Loucy (cell line): ENCODE measurements at regions not wholly inside any gene's neighbourhood (a gene's known extent, or its start where the extent isn't known, plus 50 kb on each side); places are given as distances from the start of the nearest gene placed in this dataset.

Experiments used
- H2AFZ ChIP-seq: fragments of 200-600 bp; sonication (generic); 2 replicates; pipeline ENCODE4 v1.6.0; 2016; ENCODE audit warnings: antibody characterized with exemption, mild to moderate bottlenecking, low read length, moderate library complexity
- H3F3A ChIP-seq: fragments of 200-600 bp; 2 replicates; pipeline ENCODE4 v1.6.0; 2016; ENCODE audit warnings: antibody characterized with exemption, low read depth, mild to moderate bottlenecking
- H3K27me3 ChIP-seq: fragments of 200-600 bp; sonication (generic); 2 replicates; pipeline ENCODE4 v1.6.1; 2014; ENCODE audit warnings: low read length, mild to moderate bottlenecking; ENCODE audit not compliant: insufficient read depth, poor library complexity, severe bottlenecking
- H3K36me3 ChIP-seq: fragments of 200-600 bp; sonication (generic); 2 replicates; pipeline ENCODE4 v1.6.1; 2016; ENCODE audit warnings: low read length; ENCODE audit not compliant: insufficient read depth
- H3K4me1 ChIP-seq: fragments of 200-600 bp; sonication (generic); 2 replicates; pipeline ENCODE4 v1.5.1; 2014; ENCODE audit warnings: low read length, mild to moderate bottlenecking; ENCODE audit not compliant: insufficient read depth, poor library complexity, severe bottlenecking
- H3K4me2 ChIP-seq: fragments of 200-600 bp; sonication (generic); 2 replicates; pipeline ENCODE4 v1.6.0; 2014; ENCODE audit warnings: antibody characterized with exemption, low read length, low read depth, mild to moderate bottlenecking; ENCODE audit not compliant: poor library complexity, severe bottlenecking
- H3K4me3 ChIP-seq: fragments of 200-600 bp; sonication (generic); 2 replicates; pipeline ENCODE4 v1.5.1; 2014; ENCODE audit warnings: low read length, mild to moderate bottlenecking, mixed read lengths; ENCODE audit not compliant: poor library complexity, severe bottlenecking
- H3K79me2 ChIP-seq: fragments of 200-600 bp; sonication (generic); 2 replicates; pipeline ENCODE4 v1.6.1; 2014; ENCODE audit warnings: low read length; ENCODE audit not compliant: insufficient read depth
- H3K9ac ChIP-seq: fragments of 200-600 bp; sonication (generic); 2 replicates; pipeline ENCODE4 v1.6.0; 2014; ENCODE audit warnings: mild to moderate bottlenecking, low read depth, low read length, moderate library complexity; ENCODE audit not compliant: poor library complexity, severe bottlenecking
- H3K9me2 ChIP-seq: fragments of 200-600 bp; sonication (generic); replicated peaks from 2 replicates; pipeline ENCODE4 v1.6.1; 2016; ENCODE audit warnings: low read depth, low read length, mixed read lengths
- H3K9me3 ChIP-seq: fragments of 200-600 bp; sonication (generic); 2 replicates; pipeline ENCODE4 v1.6.1; 2014; ENCODE audit warnings: mild to moderate bottlenecking, antibody characterized with exemption, low read length, low read depth; ENCODE audit not compliant: insufficient read depth
- H4K20me1 ChIP-seq: fragments of 200-600 bp; sonication (generic); 2 replicates; pipeline ENCODE4 v1.6.0; 2014; ENCODE audit warnings: antibody characterized with exemption, low read length, mild to moderate bottlenecking; ENCODE audit not compliant: insufficient read depth, poor library complexity, severe bottlenecking
- EZH2phosphoT487 ChIP-seq: fragments of 200-600 bp; IDR thresholded peaks from 2 replicates; pipeline ENCODE4 v1.6.1; 2018; ENCODE audit warnings: antibody characterized with exemption, mild to moderate bottlenecking, moderate library complexity, borderline replicate concordance
- TF ChIP-seq, protein P1 (sequence below): fragments of 200-600 bp; sonication (generic); conservative IDR thresholded peaks from 2 replicates; pipeline ENCODE4 v1.5.1; 2014; ENCODE audit warnings: mild to moderate bottlenecking, antibody characterized with exemption, low read length

DNA sequence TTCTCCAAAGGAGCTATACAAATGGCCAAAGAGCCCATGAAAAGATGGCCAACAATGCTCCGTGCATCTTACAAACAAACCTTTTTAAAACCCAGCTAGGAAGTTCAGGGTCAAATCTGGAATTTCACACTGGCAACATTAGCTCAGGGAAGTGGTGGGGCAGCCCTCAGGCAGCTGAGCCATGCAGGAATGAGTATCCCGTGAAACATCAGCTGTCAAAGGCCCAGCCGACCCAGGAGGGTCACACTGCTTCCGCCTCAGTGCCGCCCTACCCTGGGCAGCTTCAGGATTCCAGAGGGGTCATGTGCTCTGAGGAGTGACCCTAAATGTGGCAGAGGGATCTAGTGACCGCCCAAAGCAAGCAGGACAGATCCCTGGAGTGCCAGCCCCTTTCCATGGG is 73.4 kb downstream of the LINC01488 start:
- H3K9me3 ChIP-seq: peaks cover 8% of the 10 kb centered on the region; the same call in 1 of the 2 replicates
- no peak overlapping the region for H3K4me2 ChIP-seq
- H3K27me3 ChIP-seq: no peaks in the 10 kb centered on the region
- no peaks in the 10 kb centered on the region for H3F3A ChIP-seq
- H3K9ac ChIP-seq: no peak overlapping the region
- H3K79me2 ChIP-seq: no peaks in the 10 kb centered on the region
- no peaks in the 10 kb centered on the region for H4K20me1 ChIP-seq
- H3K4me3 ChIP-seq: no peak overlapping the region
- no peak overlapping the region for H2AFZ ChIP-seq
- no peaks in the 10 kb centered on the region for H3K9me2 ChIP-seq
- no peak for TF ChIP-seq EZH2phosphoT487
- TF ChIP-seq, protein P1, sequence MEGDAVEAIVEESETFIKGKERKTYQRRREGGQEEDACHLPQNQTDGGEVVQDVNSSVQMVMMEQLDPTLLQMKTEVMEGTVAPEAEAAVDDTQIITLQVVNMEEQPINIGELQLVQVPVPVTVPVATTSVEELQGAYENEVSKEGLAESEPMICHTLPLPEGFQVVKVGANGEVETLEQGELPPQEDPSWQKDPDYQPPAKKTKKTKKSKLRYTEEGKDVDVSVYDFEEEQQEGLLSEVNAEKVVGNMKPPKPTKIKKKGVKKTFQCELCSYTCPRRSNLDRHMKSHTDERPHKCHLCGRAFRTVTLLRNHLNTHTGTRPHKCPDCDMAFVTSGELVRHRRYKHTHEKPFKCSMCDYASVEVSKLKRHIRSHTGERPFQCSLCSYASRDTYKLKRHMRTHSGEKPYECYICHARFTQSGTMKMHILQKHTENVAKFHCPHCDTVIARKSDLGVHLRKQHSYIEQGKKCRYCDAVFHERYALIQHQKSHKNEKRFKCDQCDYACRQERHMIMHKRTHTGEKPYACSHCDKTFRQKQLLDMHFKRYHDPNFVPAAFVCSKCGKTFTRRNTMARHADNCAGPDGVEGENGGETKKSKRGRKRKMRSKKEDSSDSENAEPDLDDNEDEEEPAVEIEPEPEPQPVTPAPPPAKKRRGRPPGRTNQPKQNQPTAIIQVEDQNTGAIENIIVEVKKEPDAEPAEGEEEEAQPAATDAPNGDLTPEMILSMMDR: no peak
- no peaks in the 10 kb centered on the region for H3K36me3 ChIP-seq
- peaks cover 10% of the 10 kb centered on the region for H3K4me1 ChIP-seq

GRCh38 chr11:69557266-69557665 is 75.8 kb downstream of the LINC01488 start:
- Histone ChIP-seq H3K4me2 (no peak overlapping the region), H3K36me3 (no peaks in the 10 kb centered on the region), H3K4me1 (peaks cover 10% of the 10 kb centered on the region), H4K20me1 (no peaks in the 10 kb centered on the region), H3K27me3 (no peaks in the 10 kb centered on the region), H3K4me3 (no peak overlapping the region), H3K9ac (no peak overlapping the region), H2AFZ (no peak overlapping the region), H3K9me3 (no peaks in the 10 kb centered on the region), H3K79me2 (no peaks in the 10 kb centered on the region), H3F3A (no peaks in the 10 kb centered on the region), H3K9me2 (no peaks in the 10 kb centered on the region)
- TF ChIP-seq, protein P1: no peak
- TF ChIP-seq EZH2phosphoT487: no peak

GRCh38 chr11:69558519-69558941 is 77.1 kb downstream of the LINC01488 start:
- TF ChIP-seq, protein P1: no peak
- no peak for TF ChIP-seq EZH2phosphoT487
- Histone ChIP-seq H2AFZ (no peak overlapping the region; the same call in 1 of the 2 replicates), H3K9me3 (no peaks in the 10 kb centered on the region)

More at GRCh38 chr11:69558519-69558941, 77.1 kb downstream of the LINC01488 start:
- Histone ChIP-seq H3K79me2 (no peaks in the 10 kb centered on the region), H3K4me3 (no peak overlapping the region), H4K20me1 (no peaks in the 10 kb centered on the region), H3K4me2 (peak overlapping the region; percentile 28), H3K4me1 (peaks cover 10% of the 10 kb centered on the region), H3K9ac (no peak overlapping the region), H3K36me3 (no peaks in the 10 kb centered on the region), H3F3A (no peaks in the 10 kb centered on the region), H3K27me3 (no peaks in the 10 kb centered on the region), H3K9me2 (no peaks in the 10 kb centered on the region)
